Keratinocyte (primary cell): ENCODE measurements at regions not wholly inside any gene's neighbourhood (a gene's known extent, or its start where the extent isn't known, plus 50 kb on each side); places are given as distances from the start of the nearest gene placed in this dataset.

Experiments used
- DNase-seq: peaks from one replicate; pipeline ENCODE4 v3.0.0-alpha.2; 2011; ENCODE audit warnings: low read depth, missing footprints, low spot score
- FAIRE-seq: peaks from 2 replicates; lab custom pipeline; 2011; peaks lifted over from hg19 to GRCh38; lab: Jason Lieb, UNC
- H2AFZ ChIP-seq: 2 replicates; pipeline ENCODE4 v1.6.0; 2012; ENCODE audit warnings: low read length, control low read depth, inconsistent platforms; ENCODE audit not compliant: control insufficient read depth
- H3K27ac ChIP-seq: 2 replicates; pipeline ENCODE4 v1.5.1; 2011; ENCODE audit warnings: low read length; ENCODE audit not compliant: control insufficient read depth, insufficient read depth
- H3K27me3 ChIP-seq: 3 replicates; pipeline ENCODE4 v1.6.0; 2011; ENCODE audit warnings: low read length; ENCODE audit not compliant: control insufficient read depth, insufficient read depth; ENCODE audit errors: extremely low read depth
- H3K36me3 ChIP-seq, 2 experiments: 2 replicates in 1 of 2; 3 replicates in 1 of 2; pipeline ENCODE4 v1.5.1; 2011; ENCODE audit warnings: low read length in 2 of 2, mild to moderate bottlenecking in 1 of 2; ENCODE audit not compliant: control insufficient read depth in 2 of 2, insufficient read depth in 2 of 2; ENCODE audit errors: extremely low read depth in 1 of 2
- H3K4me1 ChIP-seq: 3 replicates; pipeline ENCODE4 v1.5.1; 2011; ENCODE audit warnings: low read length; ENCODE audit not compliant: control insufficient read depth, insufficient read depth; ENCODE audit errors: extremely low read depth
- H3K4me2 ChIP-seq: 3 replicates; pipeline ENCODE4 v1.6.0; 2011; ENCODE audit warnings: low read depth, low read length; ENCODE audit not compliant: control insufficient read depth, insufficient read depth; ENCODE audit errors: extremely low read depth
- H3K4me3 ChIP-seq, 3 experiments: fragments of 200-600 bp in 1 of 3; sonication (generic) in 1 of 3; 2 replicates in 2 of 3; 3 replicates in 1 of 3; pipeline ENCODE4 v1.5.1; 2011 to 2016; ENCODE audit warnings: low read length in 3 of 3, mild to moderate bottlenecking in 3 of 3, control low read depth in 2 of 3, inconsistent platforms in 1 of 3, low read depth in 1 of 3, mixed read lengths in 1 of 3, mixed run types in 1 of 3, moderate library complexity in 1 of 3; ENCODE audit not compliant: control insufficient read depth in 2 of 3, insufficient read depth in 2 of 3; ENCODE audit errors: extremely low read depth in 1 of 3
- H3K79me2 ChIP-seq: 2 replicates; pipeline ENCODE4 v1.6.0; 2012; ENCODE audit warnings: low read length; ENCODE audit not compliant: control insufficient read depth, insufficient read depth
- H3K9ac ChIP-seq: 3 replicates; pipeline ENCODE4 v1.6.0; 2011; ENCODE audit warnings: low read length; ENCODE audit not compliant: control insufficient read depth, insufficient read depth; ENCODE audit errors: extremely low read depth
- H3K9me1 ChIP-seq: 3 replicates; pipeline ENCODE4 v1.6.0; 2011; ENCODE audit warnings: low read length; ENCODE audit not compliant: control insufficient read depth, insufficient read depth; ENCODE audit errors: extremely low read depth
- H3K9me3 ChIP-seq: 2 replicates; pipeline ENCODE4 v1.5.1; 2012; ENCODE audit warnings: low read depth, low read length; ENCODE audit not compliant: control insufficient read depth
- H4K20me1 ChIP-seq: 3 replicates; pipeline ENCODE4 v1.6.0; 2011; ENCODE audit warnings: low read length; ENCODE audit not compliant: control insufficient read depth, insufficient read depth; ENCODE audit errors: extremely low read depth
- EZH2 ChIP-seq: IDR thresholded peaks from one replicate; pipeline ENCODE4 v1.6.1; 2012; ENCODE audit warnings: inconsistent platforms, mild to moderate bottlenecking, low read length, moderate library complexity
- dilution Hi-C: fragments of 300-500 bp; cut with MboI; formaldehyde crosslinking; loops from one replicate; pipeline ENCODE4 v1.7.0; 2020; ENCODE audit warnings: low sequenced_read_pairs; ENCODE audit not compliant: extremely low pct_ligation_motif_present
- TF ChIP-seq, protein P1 (sequence below), 3 experiments: IDR thresholded peaks in 1 of 3; conservative IDR thresholded peaks in 1 of 3; optimal IDR thresholded peaks in 1 of 3; 2 replicates in 2 of 3; 3 replicates in 1 of 3; pipeline versions ENCODE3 to v1.5.1; 2011; ENCODE audit warnings: low read length in 3 of 3, mild to moderate bottlenecking in 3 of 3, moderate library complexity in 2 of 3, control low read depth in 1 of 3, inconsistent platforms in 1 of 3; ENCODE audit not compliant: insufficient read depth in 2 of 3; ENCODE audit errors: extremely low read depth in 1 of 3

- H2AFZ ChIP-seq, result no peak overlapping the region
- no peak overlapping the region for H3K4me3 ChIP-seq
- DNase-seq (no peak), FAIRE-seq (no peak)
- dilution Hi-C loops, result no loop called here
- no peaks in the 10 kb centered on the region for H3K9me3 ChIP-seq
- H3K79me2 ChIP-seq, result no peaks in the 10 kb centered on the region
- H3K4me2 ChIP-seq, result no peak overlapping the region
- H3K9ac ChIP-seq, result no peak overlapping the region
- H4K20me1 ChIP-seq, result no peaks in the 10 kb centered on the region
- H3K27ac ChIP-seq, result no peak overlapping the region
- H3K36me3 ChIP-seq, result no peaks in the 10 kb centered on the region
- no peaks in the 10 kb centered on the region for H3K27me3 ChIP-seq
- no peaks in the 10 kb centered on the region for H3K9me1 ChIP-seq
- TF ChIP-seq, protein P1, sequence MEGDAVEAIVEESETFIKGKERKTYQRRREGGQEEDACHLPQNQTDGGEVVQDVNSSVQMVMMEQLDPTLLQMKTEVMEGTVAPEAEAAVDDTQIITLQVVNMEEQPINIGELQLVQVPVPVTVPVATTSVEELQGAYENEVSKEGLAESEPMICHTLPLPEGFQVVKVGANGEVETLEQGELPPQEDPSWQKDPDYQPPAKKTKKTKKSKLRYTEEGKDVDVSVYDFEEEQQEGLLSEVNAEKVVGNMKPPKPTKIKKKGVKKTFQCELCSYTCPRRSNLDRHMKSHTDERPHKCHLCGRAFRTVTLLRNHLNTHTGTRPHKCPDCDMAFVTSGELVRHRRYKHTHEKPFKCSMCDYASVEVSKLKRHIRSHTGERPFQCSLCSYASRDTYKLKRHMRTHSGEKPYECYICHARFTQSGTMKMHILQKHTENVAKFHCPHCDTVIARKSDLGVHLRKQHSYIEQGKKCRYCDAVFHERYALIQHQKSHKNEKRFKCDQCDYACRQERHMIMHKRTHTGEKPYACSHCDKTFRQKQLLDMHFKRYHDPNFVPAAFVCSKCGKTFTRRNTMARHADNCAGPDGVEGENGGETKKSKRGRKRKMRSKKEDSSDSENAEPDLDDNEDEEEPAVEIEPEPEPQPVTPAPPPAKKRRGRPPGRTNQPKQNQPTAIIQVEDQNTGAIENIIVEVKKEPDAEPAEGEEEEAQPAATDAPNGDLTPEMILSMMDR (optimal IDR thresholded peaks at IDR 0.05 in 1 of 3, IDR thresholded peaks at IDR 0.05 in 1 of 3, conservative IDR thresholded peaks at IDR 0.05 in 1 of 3; ENCODE audit: extremely low read depth in 1 of 3, insufficient read depth in 2 of 3, low read length in 3 of 3), result no peak
- TF ChIP-seq EZH2, result no peak
- no peaks in the 10 kb centered on the region for H3K4me1 ChIP-seq
Observed at GRCh38 chr13:81888855-81889254, 1547.9 kb upstream of the SPRY2 start.

GRCh38 chr13:81874681-81875661 is 1534.0 kb upstream of the SPRY2 start:
- no peak overlapping the region for H3K4me2 ChIP-seq
- no peaks in the 10 kb centered on the region for H3K36me3 ChIP-seq
- no peak for FAIRE-seq
- no peaks in the 10 kb centered on the region for H3K9me3 ChIP-seq
- H3K79me2 ChIP-seq, result no peaks in the 10 kb centered on the region
- H3K9ac ChIP-seq, result no peak overlapping the region
- no peaks in the 10 kb centered on the region for H3K4me1 ChIP-seq
- no peaks in the 10 kb centered on the region for H4K20me1 ChIP-seq
- H3K27me3 ChIP-seq, result no peaks in the 10 kb centered on the region
- no peak overlapping the region for H3K4me3 ChIP-seq
- TF ChIP-seq EZH2, result no peak
- TF ChIP-seq, protein P1 (optimal IDR thresholded peaks at IDR 0.05 in 1 of 3, IDR thresholded peaks at IDR 0.05 in 1 of 3, conservative IDR thresholded peaks at IDR 0.05 in 1 of 3; ENCODE audit: extremely low read depth in 1 of 3, insufficient read depth in 2 of 3, low read length in 3 of 3), result no peak
- no peak for DNase-seq
- no peaks in the 10 kb centered on the region for H3K9me1 ChIP-seq
- H3K27ac ChIP-seq, result no peak overlapping the region
- no peak overlapping the region for H2AFZ ChIP-seq
- dilution Hi-C loops, result no loop called here
